ENCODE measurements at regions not wholly inside any gene's neighbourhood (a gene's known extent, or its start where the extent isn't known, plus 50 kb on each side); places are given as distances from the start of the nearest gene placed in this dataset.

- TF ChIP-seq CTCF (IDR thresholded peaks at IDR 0.05; ENCODE audit: low read depth, low read length, poor library complexity, severe bottlenecking) (no peak), EZH2phosphoT487 (IDR thresholded peaks at IDR 0.05; ENCODE audit: borderline replicate concordance, low read length) (no peak)
These were observed 139.4 kb upstream of the CDKN3 start for GRCh38 chr14:54257424-54257823.
